HL-60 (cell line): ENCODE measurements at regions not wholly inside any gene's neighbourhood (a gene's known extent, or its start where the extent isn't known, plus 50 kb on each side); places are given as distances from the start of the nearest gene placed in this dataset.

Experiments
- DNase-seq, 2 experiments: peaks; one replicate each; pipeline ENCODE4 v3.0.0-alpha.2; 2010 to 2020; ENCODE audit warnings: low read depth in 1 of 2, low spot score in 1 of 2
- H3K27ac ChIP-seq: fragments of 250-450 bp; sonication (Bioruptor Pico); replicated peaks from 2 replicates; pipeline ENCODE4 v1.5.1; 2020; ENCODE audit warnings: mild to moderate bottlenecking, moderate library complexity
- H3K27me3 ChIP-seq: fragments of 250-450 bp; sonication (Bioruptor Pico); 2 replicates; pipeline ENCODE4 v1.5.1; 2021; ENCODE audit warnings: mild to moderate bottlenecking, moderate library complexity; ENCODE audit not compliant: insufficient read depth, poor library complexity, severe bottlenecking
- H3K4me3 ChIP-seq: replicated peaks from 2 replicates; pipeline ENCODE4 v1.5.1; 2011; ENCODE audit warnings: mild to moderate bottlenecking, control low read depth, low read length; ENCODE audit not compliant: insufficient read depth
- CTCF ChIP-seq: IDR thresholded peaks from one replicate; pipeline ENCODE4 v1.5.1; 2011; ENCODE audit warnings: low read length, control low read depth, inconsistent platforms; ENCODE audit not compliant: insufficient read depth
- GABPA ChIP-seq: IDR thresholded peaks from 2 replicates; pipeline ENCODE4 v1.6.1; 2012; ENCODE audit warnings: low read depth
- POLR2AphosphoS5 ChIP-seq: IDR thresholded peaks from 2 replicates; pipeline ENCODE4 v1.6.1; 2012; ENCODE audit warnings: low read depth
- REST ChIP-seq: IDR thresholded peaks from 2 replicates; pipeline ENCODE4 v1.6.1; 2012; ENCODE audit warnings: low read depth; ENCODE audit not compliant: insufficient replicate concordance
- SPI1 ChIP-seq: IDR thresholded peaks from 2 replicates; pipeline ENCODE4 v1.6.1; 2012; ENCODE audit warnings: low read depth, mild to moderate bottlenecking, borderline replicate concordance

- TF ChIP-seq REST (no peak), SPI1 (no peak), POLR2AphosphoS5 (no peak), CTCF (no peak), GABPA (no peak)
- Histone ChIP-seq H3K27ac (no peak overlapping the region), H3K27me3 (no peaks in the 10 kb centered on the region), H3K4me3 (no peak overlapping the region)
- DNase-seq, result no peak
These were observed 389.3 kb downstream of the OMA1 start for GRCh38 chr1:58157256-58157655.

- DNase-seq, result no peak
- TF ChIP-seq GABPA (no peak), CTCF (no peak)
- Histone ChIP-seq H3K27ac (no peak overlapping the region), H3K27me3 (no peaks in the 10 kb centered on the region), H3K4me3 (no peak overlapping the region)
These were observed 389.7 kb downstream of the OMA1 start for GRCh38 chr1:58156831-58157230.

- no peak overlapping the region for H3K4me3 ChIP-seq
- H3K27ac ChIP-seq, result no peak overlapping the region
- TF ChIP-seq SPI1, result no peak
- TF ChIP-seq GABPA, result no peak
- no peak for TF ChIP-seq REST
- no peak for TF ChIP-seq POLR2AphosphoS5
- no peak for TF ChIP-seq CTCF
- DNase-seq, result no peak
- H3K27me3 ChIP-seq, result no peaks in the 10 kb centered on the region
These were observed 390.4 kb downstream of the OMA1 start for GRCh38 chr1:58156124-58156468.

- Histone ChIP-seq H3K4me3 (no peak overlapping the region), H3K27me3 (no peaks in the 10 kb centered on the region), H3K27ac (no peak overlapping the region)
- DNase-seq, result peak; percentile 0 to 67
- TF ChIP-seq CTCF, result peak; percentile 56
- TF ChIP-seq POLR2AphosphoS5, result no peak
These were observed 391.0 kb downstream of the OMA1 start for GRCh38 chr1:58155418-58156123.
